ENCODE measurements at regions not wholly inside any gene's neighbourhood (a gene's known extent, or its start where the extent isn't known, plus 50 kb on each side); places are given as distances from the start of the nearest gene placed in this dataset.

GRCh38 chr5:102594192-102594591 lies 95.4 kb upstream of the SLCO6A1 start:
- DNase-seq (ENCODE audit: low spot score), result no peak
- ChIA-PET CTCF (no interaction called here), POLR2A (ENCODE audit: low non-redundant PET) (no interaction called here)
- TF ChIP-seq CTCF (conservative IDR thresholded peaks at IDR 0.05; ENCODE audit: low read depth), result no peak
- no peak overlapping the region for H3K27ac ChIP-seq

- H3K27ac ChIP-seq, result no peak overlapping the region
- POLR2A ChIA-PET (ENCODE audit: low non-redundant PET), result no interaction called here
- CTCF ChIA-PET, result no interaction called here
- TF ChIP-seq CTCF (conservative IDR thresholded peaks at IDR 0.05; ENCODE audit: low read depth), result no peak
- DNase-seq (ENCODE audit: low spot score), result no peak
Measured at GRCh38 chr5:102595332-102595731, 96.5 kb upstream of the SLCO6A1 start.

- POLR2A ChIA-PET (ENCODE audit: low non-redundant PET), result no interaction called here
- CTCF ChIA-PET, result no interaction called here
- H3K27ac ChIP-seq, result no peak overlapping the region
- TF ChIP-seq CTCF (conservative IDR thresholded peaks at IDR 0.05; ENCODE audit: low read depth), result no peak
- DNase-seq (ENCODE audit: low spot score), result no peak
Measured at GRCh38 chr5:102596113-102596512, 97.3 kb upstream of the SLCO6A1 start.

- no peak for DNase-seq (ENCODE audit: low spot score)
- no peak for TF ChIP-seq CTCF (conservative IDR thresholded peaks at IDR 0.05; ENCODE audit: low read depth)
- no peak overlapping the region for H3K27ac ChIP-seq
- CTCF ChIA-PET, result no interaction called here
- POLR2A ChIA-PET (ENCODE audit: low non-redundant PET), result no interaction called here
Measured at GRCh38 chr5:102596951-102597350, 98.2 kb upstream of the SLCO6A1 start.

- POLR2A ChIA-PET (ENCODE audit: low non-redundant PET), result no interaction called here
- TF ChIP-seq CTCF (conservative IDR thresholded peaks at IDR 0.05; ENCODE audit: low read depth), result no peak
- no peak for DNase-seq (ENCODE audit: low spot score)
Measured at GRCh38 chr5:102599289-102599688, 100.5 kb upstream of the SLCO6A1 start.

GRCh38 chr5:102600964-102601363 lies 102.2 kb upstream of the SLCO6A1 start:
- no peak overlapping the region for H3K27ac ChIP-seq
- ChIA-PET POLR2A (ENCODE audit: low non-redundant PET) (no interaction called here), CTCF (no interaction called here)
- no peak for DNase-seq (ENCODE audit: low spot score)
- TF ChIP-seq CTCF (conservative IDR thresholded peaks at IDR 0.05; ENCODE audit: low read depth), result no peak

More at GRCh38 chr5:102599289-102599688, 100.5 kb upstream of the SLCO6A1 start:
- no peak overlapping the region for H3K27ac ChIP-seq
- CTCF ChIA-PET, result no interaction called here

- H3K27ac ChIP-seq, result no peak overlapping the region
- ChIA-PET CTCF (interaction anchor here (0.6 kb wide), 2 partner anchors 203 to 380 kb away, joined by 3 read pairs; no protein-coding TSS in a partner anchor), POLR2A (ENCODE audit: low non-redundant PET) (no interaction called here)
- DNase-seq (ENCODE audit: low spot score), result no peak
- TF ChIP-seq CTCF (conservative IDR thresholded peaks at IDR 0.05; ENCODE audit: low read depth), result no peak
Measured at GRCh38 chr5:102603670-102604069, 104.9 kb upstream of the SLCO6A1 start.

All from RWPE1 (cell line).